HG02884 (cell line): ENCODE measurements at regions not wholly inside any gene's neighbourhood (a gene's known extent, or its start where the extent isn't known, plus 50 kb on each side); places are given as distances from the start of the nearest gene placed in this dataset.

ENCODE experiments used
- ATAC-seq: cut with Tn5 transposase; IDR thresholded peaks from one replicate; pipeline ENCODE4 v1.9.1; 2021; ENCODE audit warnings: mild to moderate bottlenecking, moderate library complexity; ENCODE audit not compliant: unreplicated experiment

- no peak for ATAC-seq
Observed at GRCh38 chr1:59076612-59077011, 220.3 kb upstream of the FGGY start.

DNA sequence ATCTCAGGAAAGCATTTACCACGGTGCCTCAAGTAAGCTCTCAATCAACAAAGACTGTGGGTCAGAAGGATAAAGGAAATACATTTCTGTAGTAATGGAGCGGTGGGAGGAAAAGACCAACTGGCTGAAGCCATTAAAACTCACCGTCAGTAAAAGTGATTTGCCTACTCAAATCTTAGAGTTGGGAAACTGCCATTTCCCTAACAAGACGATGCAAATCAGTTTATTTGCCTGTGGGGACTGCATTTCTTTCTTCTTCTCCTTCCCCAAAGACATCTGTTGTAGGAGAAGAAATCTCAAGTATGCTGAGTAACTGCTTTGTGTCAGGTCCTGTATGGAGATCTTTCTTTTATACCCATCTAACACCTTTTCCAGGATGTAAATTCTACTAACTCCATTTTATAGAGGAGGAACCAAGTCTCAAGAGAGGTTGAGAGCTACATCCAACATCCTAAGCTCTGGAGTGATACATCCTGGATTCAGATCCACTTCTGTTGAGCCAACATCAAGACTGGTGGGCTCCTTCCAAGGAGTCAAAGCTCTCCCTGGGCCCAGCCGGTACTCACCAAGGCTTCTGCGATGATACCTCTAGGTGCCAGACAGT is 219.3 kb upstream of the FGGY start:
- no peak for ATAC-seq

DNA sequence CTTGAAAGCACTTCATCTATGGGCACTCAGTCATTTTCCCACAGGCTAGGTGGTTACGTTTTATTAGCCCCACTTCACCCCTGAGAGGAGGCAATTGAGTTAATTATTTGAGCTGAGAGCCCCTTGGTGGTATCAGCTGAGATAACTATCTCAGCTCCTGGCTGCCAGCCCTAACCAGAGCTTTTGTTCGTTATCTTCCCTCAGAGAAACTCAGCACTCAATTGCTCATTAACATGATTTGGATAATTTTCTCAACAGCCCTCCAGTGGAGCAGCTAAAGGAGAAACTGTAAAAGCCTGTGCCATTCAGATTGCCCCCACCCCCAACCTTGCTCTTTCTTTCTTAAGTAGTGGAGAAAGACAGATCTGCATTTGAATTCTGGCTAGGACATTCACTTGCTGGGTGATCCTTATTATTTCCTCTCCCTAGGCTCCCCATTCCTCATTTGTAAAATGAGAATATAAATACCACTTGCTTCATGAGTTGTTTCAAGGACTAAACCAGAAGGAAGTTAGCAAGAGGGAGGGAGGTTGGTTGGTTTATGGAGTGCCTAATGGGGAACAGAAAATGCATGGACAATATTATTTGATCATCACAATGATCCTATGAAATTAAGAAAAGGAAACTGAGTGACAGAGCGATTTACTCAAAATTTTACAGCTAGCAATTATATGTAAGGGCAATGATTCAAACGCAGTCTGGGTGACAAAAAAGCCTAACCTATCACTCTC is 218.7 kb upstream of the FGGY start:
- no peak for ATAC-seq

DNA sequence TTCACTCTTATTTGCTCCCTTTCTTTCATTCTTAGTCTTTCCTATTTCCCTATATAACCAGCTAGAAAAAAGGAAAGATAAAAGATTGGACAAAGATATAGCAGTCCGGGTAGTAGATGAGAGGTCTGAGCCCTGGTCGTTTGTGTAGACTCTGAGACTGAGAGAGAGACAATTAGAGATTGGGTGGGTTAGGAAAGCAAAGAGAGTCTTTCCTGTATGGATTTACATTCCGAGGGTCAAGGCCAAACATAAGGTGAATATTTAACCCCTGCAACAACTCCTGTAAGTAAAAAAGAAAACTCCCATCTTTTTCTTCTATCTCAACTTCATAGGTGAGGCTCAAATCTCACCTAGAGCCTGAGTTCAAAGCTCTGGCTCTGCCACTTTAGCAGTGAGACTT is 218.0 kb upstream of the FGGY start:
- no peak for ATAC-seq

DNA sequence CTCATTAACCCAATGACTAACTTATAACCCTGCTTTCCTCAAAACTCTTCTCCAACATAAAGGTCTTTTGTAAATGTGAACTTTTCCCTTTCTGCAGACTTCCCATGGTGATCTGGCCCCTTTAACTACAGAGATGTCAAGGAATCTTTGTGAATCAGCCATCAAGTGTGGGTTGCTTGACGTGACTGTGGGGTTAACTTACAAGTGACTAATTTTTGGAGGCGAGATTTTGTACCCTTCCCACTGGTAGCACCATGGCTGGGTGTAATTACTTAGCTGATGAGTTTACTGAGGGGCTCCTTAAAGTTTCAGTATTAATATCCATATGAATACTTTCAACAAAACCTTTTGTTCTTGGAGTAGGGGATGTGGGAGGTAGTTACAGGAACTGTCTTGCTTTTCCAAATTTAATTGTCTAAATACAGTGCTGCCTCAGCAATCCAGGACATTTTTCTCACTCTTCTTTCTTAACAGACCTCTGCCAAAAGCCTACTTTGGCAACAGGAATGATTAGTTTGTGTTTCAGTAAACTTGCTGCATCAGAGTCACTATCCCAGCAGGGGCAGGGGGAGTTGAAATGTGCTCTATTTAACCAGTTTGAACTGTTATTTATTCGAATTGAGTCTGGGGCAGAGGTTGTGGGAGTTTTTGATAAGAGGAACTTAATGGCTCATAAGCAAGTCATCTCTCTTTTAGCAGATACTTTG is 217.3 kb upstream of the FGGY start:
- ATAC-seq = no peak

DNA sequence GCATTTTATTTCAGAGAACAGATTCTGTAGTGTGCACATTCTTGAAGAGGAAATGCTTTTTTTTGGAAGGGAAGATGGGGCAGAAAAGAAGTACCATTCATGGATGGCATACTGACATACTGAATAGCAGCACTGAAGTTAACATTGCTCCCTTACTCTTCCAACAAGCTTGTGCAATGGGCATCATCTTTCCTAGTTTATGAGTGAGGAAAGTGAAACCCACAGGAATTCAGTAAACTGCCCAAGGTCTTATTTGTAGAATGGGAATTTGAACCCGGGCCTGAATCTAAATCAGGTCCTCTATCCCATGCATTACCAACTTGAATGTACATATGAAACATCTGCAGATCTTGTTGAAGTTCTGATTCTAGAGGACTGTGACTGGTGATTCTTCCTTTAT is 215.7 kb upstream of the FGGY start:
- no peak for ATAC-seq

DNA sequence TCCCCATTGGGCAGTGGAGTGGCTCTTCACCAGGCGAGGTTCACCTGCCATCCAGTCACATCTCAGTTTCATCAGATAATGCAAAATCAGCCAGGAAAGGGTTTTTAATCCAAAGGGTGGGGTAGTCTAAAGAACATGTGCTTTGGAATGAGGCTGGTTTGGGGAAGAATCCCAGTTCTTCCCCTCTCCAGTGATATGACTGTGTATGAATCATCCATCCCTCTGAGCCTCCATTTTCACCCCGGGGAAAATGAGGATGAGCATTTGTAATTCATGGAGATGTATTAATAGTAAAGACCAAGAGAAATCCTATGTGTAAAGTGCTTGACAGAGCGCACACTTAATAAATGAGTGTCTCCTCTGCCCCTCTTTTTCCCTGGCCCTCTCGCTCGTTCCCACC is 215.1 kb upstream of the FGGY start:
- no peak for ATAC-seq

GRCh38 chr1:59083946-59084865 is 212.7 kb upstream of the FGGY start:
- no peak for ATAC-seq

DNA sequence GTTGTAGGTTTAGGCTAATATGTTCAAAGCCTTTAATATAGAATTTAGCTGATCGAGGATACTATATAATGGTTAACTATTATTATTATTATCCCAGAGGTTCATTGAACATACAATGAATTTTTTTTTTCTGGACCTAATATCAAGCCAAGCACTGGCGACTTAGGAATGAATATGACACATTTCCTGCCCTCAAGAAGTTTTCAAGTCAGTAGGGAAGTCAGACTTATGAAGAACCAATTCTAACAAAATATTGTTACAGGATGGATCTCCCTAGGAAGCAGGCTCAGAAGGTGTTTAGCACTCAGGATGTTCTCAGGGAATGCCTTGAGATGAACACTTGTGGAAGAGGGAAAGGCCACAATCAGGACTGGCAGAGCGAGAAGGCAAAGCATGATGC is 211.8 kb upstream of the FGGY start:
- no peak for ATAC-seq

DNA sequence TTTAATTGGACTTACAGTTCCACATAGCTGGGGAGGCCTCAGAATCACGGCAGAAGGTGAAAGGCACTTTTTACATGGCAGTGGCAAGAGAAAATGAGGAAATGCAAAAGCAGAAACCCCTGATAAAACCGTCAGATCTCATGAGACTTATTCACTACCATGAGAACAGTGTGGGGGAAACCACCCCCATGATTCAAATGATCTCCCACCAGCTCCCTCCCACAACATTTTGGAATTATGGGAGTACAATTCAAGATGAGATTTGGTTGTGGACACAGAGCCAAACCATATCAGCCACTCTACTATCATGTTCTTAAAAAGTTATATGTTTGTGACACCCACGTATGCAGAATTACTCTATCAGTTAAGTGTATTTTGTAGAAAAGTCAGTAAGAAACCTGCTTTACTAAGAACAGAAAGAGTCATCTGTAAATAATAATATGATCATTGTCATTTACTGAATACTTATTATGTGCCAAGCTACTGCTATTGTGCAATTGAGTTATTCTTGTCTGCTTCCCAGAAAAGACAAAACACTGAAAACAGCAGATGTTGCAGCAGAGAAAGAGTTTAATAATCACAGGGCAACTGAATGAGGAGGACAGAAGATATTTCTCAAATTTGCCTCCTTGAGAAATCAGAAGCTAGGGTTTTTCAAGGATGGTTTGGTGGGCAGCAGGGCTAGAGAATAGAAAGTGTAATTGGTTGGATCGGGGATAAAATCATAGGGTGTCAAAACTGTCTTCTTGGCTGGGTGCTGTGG is 207.7 kb upstream of the FGGY start:
- ATAC-seq = no peak

DNA sequence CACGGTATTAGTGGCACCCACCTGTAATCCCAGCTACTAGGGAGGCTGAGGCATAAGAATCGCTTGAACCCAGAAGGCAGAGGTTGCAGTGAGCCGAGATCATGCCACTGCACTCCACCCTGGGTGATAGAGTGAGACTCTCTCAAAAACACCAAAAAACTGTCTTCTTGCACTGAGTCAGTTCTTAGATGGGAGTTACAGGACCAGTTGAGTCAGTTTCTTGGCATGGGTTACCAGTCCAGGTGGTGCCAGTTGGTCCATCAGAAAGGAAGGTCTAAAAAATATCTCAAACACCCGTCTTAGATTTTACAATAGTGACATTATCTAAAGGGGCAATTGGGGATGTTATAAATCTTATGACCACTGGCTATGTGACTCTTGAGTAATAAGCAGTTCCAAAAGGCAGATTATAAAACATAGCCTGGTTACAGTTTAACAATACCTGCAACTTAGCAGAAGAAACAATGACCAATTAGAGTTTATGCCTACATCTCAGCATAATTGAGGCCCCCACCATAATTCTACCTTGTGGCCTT is 206.9 kb upstream of the FGGY start:
- ATAC-seq = no peak

GRCh38 chr1:59092126-59092525 is 204.8 kb upstream of the FGGY start:
- ATAC-seq = no peak

DNA sequence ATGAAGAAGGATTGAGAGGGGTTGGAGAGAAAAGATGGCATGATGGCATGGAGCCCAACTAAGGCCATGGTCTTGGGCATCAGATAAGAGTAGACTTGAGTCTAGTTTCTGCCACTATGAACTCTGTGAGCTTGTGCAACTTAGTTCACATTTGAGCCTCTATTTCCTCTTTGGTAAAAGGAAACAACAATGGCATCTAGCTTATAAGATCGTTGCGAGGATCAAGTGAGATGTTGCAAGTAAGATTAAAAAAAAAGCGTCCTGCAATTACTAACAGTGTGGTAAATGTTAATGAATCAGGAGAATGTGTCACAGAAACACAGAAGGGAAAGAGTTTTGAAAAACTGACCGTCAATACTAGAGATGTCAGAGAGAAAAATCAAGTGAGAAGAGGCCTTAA is 202.9 kb upstream of the FGGY start:
- ATAC-seq = no peak

- ATAC-seq = no peak
Observed at GRCh38 chr1:59096501-59096900, 200.4 kb upstream of the FGGY start.

DNA sequence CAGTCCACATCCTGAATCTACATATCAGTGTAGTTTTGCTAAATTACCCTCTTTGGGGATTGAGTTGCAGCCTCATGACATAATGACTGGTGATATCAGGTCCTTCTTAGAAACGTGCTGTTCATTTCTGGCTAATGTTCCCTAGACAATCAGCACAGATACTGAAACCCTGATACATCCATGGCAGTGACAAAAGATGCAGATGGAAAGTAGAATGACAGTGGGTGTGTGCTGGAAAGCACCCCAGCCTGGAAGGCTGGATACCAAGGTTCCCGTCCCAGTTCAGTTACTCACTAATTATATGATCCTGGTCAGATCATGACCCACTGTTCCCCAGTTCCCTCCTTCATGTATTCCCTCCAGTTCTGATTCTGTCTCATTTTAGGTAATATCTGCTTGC is 198.2 kb upstream of the FGGY start:
- no peak for ATAC-seq

DNA sequence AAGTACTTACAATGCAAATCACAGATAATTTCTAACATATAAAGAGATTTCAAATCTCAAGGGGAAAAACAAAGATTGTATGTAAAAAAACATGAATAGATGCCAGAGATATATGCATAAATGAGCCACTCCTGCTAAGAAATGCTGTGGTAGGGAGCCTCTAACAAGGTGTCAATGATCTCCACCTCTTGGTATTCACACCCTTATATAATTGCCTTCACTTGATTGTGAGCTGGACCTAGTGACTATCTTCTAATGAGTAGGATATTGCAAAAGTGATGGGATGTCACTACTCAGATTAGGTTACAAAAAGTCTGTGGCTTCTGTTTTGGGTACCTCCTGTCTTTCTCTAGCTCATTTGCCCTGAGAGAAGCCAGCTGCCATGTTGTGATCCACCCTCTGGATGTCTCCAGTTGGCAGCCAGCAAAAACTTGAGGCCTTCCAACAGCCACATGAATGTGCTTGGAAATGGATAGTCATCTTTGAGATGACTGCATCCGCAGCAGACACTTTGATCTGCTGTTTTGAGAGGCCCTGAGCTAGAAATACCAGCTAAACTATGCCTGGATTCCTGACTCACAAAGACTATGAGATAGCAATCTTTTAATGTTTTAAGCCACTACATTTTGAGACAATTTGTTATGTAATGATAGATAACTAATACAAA is 196.1 kb upstream of the FGGY start:
- ATAC-seq = no peak

DNA sequence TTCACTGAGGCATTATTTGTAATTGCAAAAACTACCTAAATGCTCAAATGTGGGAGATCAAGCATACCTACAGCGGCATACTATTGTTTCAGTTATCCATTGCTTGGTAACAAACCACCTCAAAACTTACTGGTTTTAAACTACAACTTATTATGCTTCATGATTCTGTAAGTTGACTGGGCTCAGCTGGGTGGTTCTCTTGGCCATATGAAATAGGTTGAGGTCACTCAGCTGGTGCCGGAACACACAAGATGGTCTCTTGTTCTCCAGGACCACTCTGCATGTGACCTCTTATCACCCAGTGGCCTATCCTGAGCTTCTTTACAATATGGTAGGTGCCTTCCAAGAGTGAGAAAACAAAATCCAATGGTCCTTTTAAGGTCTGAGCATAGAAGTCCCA is 195.4 kb upstream of the FGGY start:
- ATAC-seq = no peak

DNA sequence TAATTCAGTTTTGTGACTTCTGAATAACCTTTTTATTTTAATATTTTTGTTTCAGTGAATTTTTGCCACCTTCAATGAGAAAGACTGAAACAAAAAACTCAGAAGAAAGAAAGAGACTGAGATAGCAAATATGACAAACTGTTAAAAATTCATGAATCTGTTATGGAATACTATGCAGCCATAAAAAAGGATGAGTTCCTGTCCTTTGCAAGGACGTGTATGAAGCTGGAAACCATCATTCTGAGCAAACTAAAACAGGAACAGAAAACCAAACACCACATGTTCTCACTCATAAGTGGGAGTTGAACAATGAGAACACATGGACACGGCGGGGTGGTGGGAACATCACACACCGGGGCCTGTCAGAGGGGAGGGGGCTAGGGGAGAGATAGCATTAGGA is 193.4 kb upstream of the FGGY start:
- no peak for ATAC-seq

DNA sequence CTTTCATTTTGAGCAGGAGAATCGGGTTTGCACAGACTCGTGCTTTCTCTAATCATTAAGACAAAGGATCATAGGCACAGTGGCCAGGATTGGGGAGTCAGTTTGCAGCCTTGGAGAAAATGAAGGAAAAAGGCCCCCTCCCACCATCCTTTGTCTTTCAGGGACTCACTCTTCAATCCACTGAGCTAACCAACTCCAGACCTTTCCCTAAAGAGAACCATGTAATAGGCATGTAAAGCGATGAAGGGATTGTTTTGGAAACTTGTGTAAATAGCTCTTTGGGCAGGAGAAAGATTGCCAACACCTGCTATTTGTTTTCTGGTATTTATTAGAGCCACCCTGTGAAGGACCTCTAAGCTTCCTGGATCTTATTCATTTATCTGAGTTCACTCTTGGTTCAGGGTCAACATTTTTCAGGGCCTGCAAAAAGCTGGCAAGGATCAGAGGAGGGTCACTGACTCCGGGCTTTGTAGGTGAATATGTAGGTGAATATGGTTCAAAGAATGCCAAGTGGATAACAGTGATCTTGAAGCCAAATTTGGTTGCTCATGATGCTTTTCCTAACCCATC is 192.6 kb upstream of the FGGY start:
- no peak for ATAC-seq
